Activated T-helper 17 cell treated with anti-CD3 and anti-CD28 coated beads, Interleukin-2, amount 50 U/mL, for 72 hours (primary cell): ENCODE measurements at regions not wholly inside any gene's neighbourhood (a gene's known extent, or its start where the extent isn't known, plus 50 kb on each side); places are given as distances from the start of the nearest gene placed in this dataset.

ENCODE experiments used
- ATAC-seq: fragments of 150-1000 bp; cut with Tn5 transposase; replicated peaks from 2 replicates; pipeline ENCODE4 v1.10.0; 2021; ENCODE audit warnings: mild to moderate bottlenecking, moderate library complexity
- H3K27ac Mint-ChIP-seq: one replicate; pipeline ENCODE4 v1.8.0; 2022; ENCODE audit warnings: mixed read lengths
- H3K27me3 Mint-ChIP-seq: one replicate; pipeline ENCODE4 v1.8.0; 2022; ENCODE audit warnings: mixed read lengths
- H3K36me3 Mint-ChIP-seq: one replicate; pipeline ENCODE4 v1.8.0; 2022; ENCODE audit warnings: low read depth, mild to moderate bottlenecking, mixed read lengths
- H3K4me1 Mint-ChIP-seq: one replicate; pipeline ENCODE4 v1.8.0; 2022; ENCODE audit warnings: mixed read lengths
- H3K4me3 Mint-ChIP-seq: one replicate; pipeline ENCODE4 v1.8.0; 2022; ENCODE audit warnings: mild to moderate bottlenecking, mixed read lengths
- H3K9me3 Mint-ChIP-seq: one replicate; pipeline ENCODE4 v1.8.0; 2022; ENCODE audit warnings: mixed read lengths

DNA sequence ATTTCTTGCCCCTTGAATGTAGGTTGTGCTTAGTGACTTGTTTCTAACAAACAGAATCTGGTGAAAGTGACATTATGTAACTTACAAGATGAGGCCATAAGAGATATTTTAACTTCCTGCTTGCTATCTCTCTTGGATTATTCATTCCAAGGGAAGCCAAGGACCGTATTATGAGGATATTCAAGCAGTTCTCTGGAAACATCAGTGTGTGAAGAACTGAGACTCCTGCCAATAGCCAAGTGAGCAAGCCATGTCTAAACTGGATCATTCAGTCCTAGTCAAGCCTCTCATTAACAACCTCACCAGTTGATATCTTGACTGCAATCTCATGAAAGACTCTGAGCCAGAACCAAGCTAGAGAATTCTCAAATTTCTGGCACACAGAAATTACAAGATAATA, 765.1 kb upstream of the SLC8A1 start:
- no peak for ATAC-seq
- no peaks in the 10 kb centered on the region for H3K4me1 Mint-ChIP-seq
- H3K9me3 Mint-ChIP-seq, result peaks cover 22% of the 10 kb centered on the region
- H3K4me3 Mint-ChIP-seq, result no peak overlapping the region
- H3K36me3 Mint-ChIP-seq, result no peaks in the 10 kb centered on the region
- H3K27me3 Mint-ChIP-seq, result no peaks in the 10 kb centered on the region
- H3K27ac Mint-ChIP-seq, result no peak overlapping the region

DNA sequence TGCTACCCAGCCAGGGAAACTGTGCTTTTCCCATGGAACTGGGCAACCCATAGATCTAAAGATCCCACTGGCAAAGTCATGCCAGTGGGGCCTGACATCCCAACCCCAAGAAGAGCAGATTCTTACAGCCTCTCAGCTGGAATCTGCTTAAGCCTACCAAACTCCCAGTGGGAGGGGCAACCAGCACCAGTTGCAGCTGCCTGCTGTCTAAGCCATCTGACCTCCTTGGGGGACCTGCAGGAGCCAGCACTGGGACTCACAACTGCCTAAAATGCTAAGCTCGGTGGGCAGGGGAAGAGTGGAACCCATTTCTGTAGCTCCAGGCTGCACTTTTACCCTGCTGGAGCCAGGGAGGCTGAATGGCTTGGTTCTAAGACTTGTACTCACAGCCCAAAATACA, 770.7 kb upstream of the SLC8A1 start:
- Mint-ChIP-seq H3K27me3 (no peaks in the 10 kb centered on the region), H3K36me3 (no peaks in the 10 kb centered on the region), H3K27ac (no peak overlapping the region), H3K9me3 (peaks cover 20% of the 10 kb centered on the region), H3K4me3 (no peak overlapping the region), H3K4me1 (no peaks in the 10 kb centered on the region)
- ATAC-seq, result no peak

DNA sequence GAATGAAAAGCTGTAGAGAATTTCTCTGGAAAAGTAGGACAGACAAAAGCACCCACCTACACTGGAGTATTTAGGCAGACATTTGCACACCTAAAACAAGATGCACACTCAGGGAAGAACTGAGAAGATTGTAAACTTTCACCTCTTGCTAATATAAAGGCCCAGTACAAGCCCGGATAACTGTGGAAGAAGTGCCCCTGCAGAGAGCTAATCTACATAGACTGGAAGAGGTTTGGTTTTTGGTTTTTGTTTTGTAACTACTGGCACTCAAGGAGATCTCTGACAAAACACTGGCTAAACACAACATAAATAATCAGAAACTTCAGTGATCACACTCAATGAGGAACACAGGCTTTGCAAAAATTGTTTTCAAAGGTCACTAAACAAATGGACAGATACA, 782.2 kb upstream of the SLC8A1 start:
- no peaks in the 10 kb centered on the region for H3K4me1 Mint-ChIP-seq
- H3K4me3 Mint-ChIP-seq, result no peak overlapping the region
- H3K27ac Mint-ChIP-seq, result no peak overlapping the region
- H3K36me3 Mint-ChIP-seq, result no peaks in the 10 kb centered on the region
- H3K27me3 Mint-ChIP-seq, result no peaks in the 10 kb centered on the region
- peaks cover 3% of the 10 kb centered on the region for H3K9me3 Mint-ChIP-seq
- no peak for ATAC-seq

DNA sequence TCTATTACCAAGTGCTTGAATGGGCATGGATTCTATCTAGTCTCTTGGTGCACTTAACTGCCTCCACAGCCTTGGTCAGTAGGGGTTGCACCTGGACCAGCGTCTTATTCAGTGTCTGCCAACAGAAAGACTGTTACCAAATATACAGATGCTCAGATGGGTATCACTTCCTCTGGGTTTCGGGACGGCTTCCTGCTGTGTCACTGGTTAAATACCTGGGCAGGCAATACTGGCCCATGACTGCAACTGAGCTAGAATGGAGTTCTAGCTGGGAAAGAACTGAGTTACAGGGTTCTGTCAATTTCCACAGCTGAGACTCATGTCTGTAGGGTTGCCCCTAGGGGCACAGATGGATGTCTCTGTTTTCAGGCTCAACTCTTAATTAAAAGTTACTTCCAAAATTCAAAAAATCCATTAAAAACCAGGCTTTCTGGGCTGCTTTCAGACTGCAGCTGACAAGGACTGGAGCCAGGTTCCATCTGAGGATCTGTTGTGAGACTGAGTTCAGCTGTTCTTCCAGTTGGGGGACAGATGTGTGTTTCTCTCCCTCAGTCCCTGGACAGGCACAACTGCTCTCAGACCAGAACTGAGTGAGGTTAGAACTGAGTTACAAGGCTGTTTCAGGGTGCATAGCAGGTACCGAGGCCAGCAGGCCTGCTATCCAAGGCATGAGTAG, 789.6 kb upstream of the SLC8A1 start:
- peaks cover 9% of the 10 kb centered on the region for H3K9me3 Mint-ChIP-seq
- H3K4me1 Mint-ChIP-seq, result no peaks in the 10 kb centered on the region

DNA sequence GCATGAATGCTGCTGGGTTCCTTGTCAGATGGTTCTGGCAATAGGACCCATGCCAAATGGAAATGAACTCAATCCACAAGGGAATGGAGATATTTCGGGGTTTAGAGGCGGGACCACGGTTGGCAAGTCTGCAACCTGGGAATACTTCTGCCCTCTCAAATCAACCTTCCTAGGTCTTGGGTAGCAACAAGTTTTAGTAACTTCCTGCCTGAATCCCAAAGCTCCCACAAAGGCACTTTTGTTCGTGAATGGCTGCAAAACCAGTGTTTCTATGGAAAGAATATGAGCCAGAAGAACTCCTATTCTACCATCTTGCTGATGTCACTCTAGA, 790.1 kb upstream of the SLC8A1 start:
- no peaks in the 10 kb centered on the region for H3K27me3 Mint-ChIP-seq
- ATAC-seq, result no peak
- no peaks in the 10 kb centered on the region for H3K4me1 Mint-ChIP-seq
- peaks cover 9% of the 10 kb centered on the region for H3K9me3 Mint-ChIP-seq
- no peak overlapping the region for H3K4me3 Mint-ChIP-seq
- no peaks in the 10 kb centered on the region for H3K36me3 Mint-ChIP-seq
- H3K27ac Mint-ChIP-seq, result no peak overlapping the region

More for the DNA sequence above, 789.6 kb upstream of the SLC8A1 start:
- Mint-ChIP-seq H3K4me3 (no peak overlapping the region), H3K36me3 (no peaks in the 10 kb centered on the region), H3K27ac (no peak overlapping the region), H3K27me3 (no peaks in the 10 kb centered on the region)
- ATAC-seq, result no peak

DNA sequence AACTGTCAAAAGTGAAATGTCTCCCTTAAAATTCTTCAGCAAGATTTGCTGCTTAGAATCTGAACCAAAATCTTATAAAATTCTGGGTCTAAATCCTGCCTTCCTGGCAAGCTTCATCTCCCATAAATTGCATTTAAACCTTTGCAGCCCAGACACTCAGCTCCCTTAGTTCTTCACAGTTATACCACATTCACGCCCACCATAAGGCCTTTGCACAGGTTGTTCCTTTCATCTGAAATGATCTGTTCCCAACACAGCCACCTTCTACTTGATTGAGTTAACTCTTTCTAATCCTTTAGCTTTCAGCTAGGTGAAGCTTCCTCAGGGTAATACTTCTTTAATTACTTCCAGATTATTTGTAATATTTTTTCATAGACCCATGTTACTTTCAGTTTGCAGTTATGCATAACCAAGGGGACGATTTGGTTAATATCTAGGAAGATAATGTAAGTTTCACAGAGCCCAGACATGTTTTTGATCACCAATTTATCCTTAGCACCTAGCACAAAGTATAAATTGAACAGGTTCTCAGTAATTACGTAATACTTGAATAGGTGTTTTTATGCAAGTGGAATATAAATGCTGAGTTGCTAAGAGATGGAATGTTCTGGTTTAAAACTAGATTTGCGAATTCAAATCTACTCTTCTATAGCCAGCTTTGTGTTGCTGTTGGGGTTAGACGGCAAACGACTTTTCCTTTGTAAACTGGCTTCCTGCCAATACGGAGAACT, 779.7 kb upstream of the PKDCC start:
- Mint-ChIP-seq H3K4me1 (no peaks in the 10 kb centered on the region), H3K27ac (no peak overlapping the region), H3K9me3 (no peaks in the 10 kb centered on the region), H3K4me3 (no peak overlapping the region), H3K27me3 (no peaks in the 10 kb centered on the region), H3K36me3 (no peaks in the 10 kb centered on the region)
- ATAC-seq, result no peak

DNA sequence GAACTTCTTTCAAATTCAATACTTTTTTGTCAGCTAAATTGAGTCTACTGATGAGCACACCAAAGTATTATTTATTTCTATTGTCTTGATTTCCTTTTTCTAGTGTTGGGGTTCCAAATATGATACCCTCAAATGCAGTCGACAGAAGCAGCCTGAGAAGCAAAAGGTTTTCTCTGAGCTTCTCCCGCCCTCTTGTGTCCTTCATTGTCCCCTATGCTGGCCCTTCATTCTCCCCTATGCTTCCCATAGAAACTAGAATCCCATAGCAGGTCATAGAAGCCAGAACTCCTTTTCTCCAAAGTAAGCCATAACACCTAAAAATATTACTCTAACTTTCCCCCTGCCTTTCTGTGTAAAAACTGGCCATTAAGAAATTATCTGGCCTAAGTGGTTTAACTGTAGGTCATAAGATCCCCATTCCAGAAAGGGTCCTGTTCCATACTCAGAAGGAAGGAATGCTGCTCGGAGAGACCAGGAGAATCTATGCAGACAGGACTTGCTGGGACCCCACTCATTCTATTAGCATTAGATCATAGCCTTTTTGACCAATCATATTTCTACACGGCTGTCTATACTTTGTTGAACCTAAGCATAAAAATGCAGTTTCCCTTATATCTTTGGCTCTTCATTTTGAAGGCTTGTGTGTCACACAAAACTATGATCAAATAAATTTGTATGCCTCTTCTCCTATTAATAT, 764.6 kb upstream of the PKDCC start:
- Mint-ChIP-seq H3K4me3 (no peak overlapping the region), H3K4me1 (no peaks in the 10 kb centered on the region), H3K36me3 (no peaks in the 10 kb centered on the region), H3K27ac (no peak overlapping the region), H3K27me3 (no peaks in the 10 kb centered on the region), H3K9me3 (no peaks in the 10 kb centered on the region)
- ATAC-seq, result no peak

DNA sequence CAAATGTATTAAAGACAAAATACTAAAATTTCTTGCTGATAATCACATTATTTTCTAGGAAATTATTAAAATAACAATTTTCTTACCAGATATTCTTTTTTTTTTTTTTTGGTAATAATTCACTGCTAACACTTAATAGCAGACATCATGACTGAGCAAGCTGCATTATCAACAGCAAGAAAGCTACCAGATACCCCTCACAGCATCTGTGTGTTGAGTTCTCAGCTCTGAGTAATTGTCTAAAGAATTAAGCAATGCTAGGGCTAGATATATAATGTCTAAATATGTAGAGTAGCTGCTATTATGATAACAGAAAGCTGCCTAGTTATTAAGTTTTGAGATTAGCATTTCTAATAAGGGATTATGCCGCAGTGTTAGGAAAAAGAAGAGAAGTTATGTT, 754.3 kb upstream of the PKDCC start:
- Mint-ChIP-seq H3K4me1 (no peaks in the 10 kb centered on the region), H3K36me3 (no peaks in the 10 kb centered on the region), H3K9me3 (no peaks in the 10 kb centered on the region), H3K4me3 (no peak overlapping the region), H3K27me3 (no peaks in the 10 kb centered on the region), H3K27ac (no peak overlapping the region)
- no peak for ATAC-seq

DNA sequence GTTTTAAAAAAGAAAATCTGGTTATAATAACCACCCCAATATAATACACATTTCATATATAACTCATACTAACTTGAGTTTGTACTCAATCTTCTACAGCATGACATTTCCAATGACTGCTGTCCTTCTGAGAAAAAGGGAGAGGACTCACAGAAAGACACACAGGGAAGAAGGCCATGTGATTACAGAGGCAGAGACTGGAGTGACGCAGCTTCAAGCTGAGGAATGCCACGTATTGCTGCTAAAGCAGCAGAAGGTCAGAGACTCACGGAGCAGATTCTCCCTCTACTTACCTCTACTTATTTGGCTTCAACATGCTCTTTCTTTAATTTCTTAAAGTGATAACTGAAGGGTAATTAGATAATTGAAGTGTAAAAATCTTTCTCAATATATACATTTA, 753.5 kb upstream of the PKDCC start:
- Mint-ChIP-seq H3K27me3 (no peaks in the 10 kb centered on the region), H3K27ac (no peak overlapping the region), H3K36me3 (no peaks in the 10 kb centered on the region), H3K4me3 (no peak overlapping the region), H3K4me1 (no peaks in the 10 kb centered on the region), H3K9me3 (no peaks in the 10 kb centered on the region)
- ATAC-seq, result no peak

DNA sequence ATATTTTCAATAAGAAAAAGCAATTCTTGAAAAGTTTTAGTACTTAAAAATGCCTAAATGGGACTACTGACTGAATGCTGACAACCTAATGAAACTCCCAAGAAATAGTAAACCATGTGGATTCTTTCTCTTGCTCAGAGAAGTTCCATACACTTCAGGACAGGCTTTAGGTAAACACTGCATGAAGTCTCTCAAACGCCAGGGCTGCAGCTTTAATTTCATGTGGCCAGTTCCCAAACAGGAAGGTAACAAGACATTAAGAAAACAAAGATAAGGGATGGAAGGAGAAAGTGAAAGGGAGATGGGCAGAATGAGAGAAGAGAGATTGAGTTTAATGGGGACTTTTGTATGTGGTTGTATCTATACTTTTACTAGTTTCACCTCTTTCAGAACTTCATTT, 734.7 kb upstream of the PKDCC start:
- H3K4me1 Mint-ChIP-seq, result no peaks in the 10 kb centered on the region

DNA sequence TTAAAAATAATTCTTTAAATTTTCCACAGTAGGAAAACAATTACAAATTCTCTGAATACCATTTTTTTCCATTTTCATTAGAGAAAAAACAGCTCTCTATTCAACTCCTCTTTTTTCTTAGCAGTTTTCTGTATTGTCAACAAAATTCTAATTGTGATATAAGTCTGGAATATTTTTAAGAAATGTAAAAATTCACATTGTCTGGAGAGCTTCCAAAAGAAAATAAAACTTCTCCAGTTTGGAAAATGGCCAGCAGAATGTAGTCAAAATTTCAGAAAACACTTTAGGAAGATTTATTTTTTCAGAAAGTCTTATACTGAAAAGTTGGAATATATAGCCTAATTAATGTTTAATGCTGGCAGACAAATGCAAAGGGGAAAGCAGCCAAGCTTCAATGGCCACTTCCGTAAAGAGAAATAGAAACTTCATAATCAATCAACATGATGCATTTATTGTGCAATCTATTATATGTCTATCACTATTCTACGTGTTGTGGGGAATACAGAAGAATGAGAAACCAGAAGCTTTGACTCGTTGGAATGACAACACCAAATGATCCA, 733.2 kb upstream of the PKDCC start:
- Mint-ChIP-seq H3K4me3 (no peak overlapping the region), H3K27ac (no peak overlapping the region), H3K9me3 (no peaks in the 10 kb centered on the region), H3K4me1 (no peaks in the 10 kb centered on the region), H3K27me3 (no peaks in the 10 kb centered on the region), H3K36me3 (no peaks in the 10 kb centered on the region)
- no peak for ATAC-seq

More for the DNA sequence above, 734.7 kb upstream of the PKDCC start:
- Mint-ChIP-seq H3K36me3 (no peaks in the 10 kb centered on the region), H3K27me3 (no peaks in the 10 kb centered on the region), H3K9me3 (no peaks in the 10 kb centered on the region), H3K27ac (no peak overlapping the region), H3K4me3 (no peak overlapping the region)
- no peak for ATAC-seq

DNA sequence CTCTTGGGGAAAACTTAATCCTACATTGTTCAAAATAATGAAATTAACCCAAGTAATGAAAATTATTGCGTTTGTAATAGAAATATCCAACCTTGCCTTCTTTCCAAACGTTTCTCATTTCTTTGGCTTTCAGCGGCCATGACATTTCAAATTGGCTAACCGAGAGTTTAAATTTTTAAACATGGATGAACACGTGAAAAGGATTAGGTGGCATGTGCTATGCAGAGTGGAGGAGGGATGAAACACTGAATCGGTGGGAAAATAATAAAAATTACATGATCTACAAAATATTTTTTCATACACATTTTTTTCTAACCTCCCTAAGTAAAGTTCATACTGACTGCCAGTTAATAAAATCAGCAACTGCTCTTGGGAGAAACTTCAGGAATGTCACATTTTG, 728.4 kb upstream of the PKDCC start:
- no peaks in the 10 kb centered on the region for H3K27me3 Mint-ChIP-seq
- peaks cover 1% of the 10 kb centered on the region for H3K9me3 Mint-ChIP-seq
- H3K36me3 Mint-ChIP-seq, result no peaks in the 10 kb centered on the region
- H3K4me1 Mint-ChIP-seq, result no peaks in the 10 kb centered on the region
- no peak overlapping the region for H3K4me3 Mint-ChIP-seq
- ATAC-seq, result no peak
- no peak overlapping the region for H3K27ac Mint-ChIP-seq

DNA sequence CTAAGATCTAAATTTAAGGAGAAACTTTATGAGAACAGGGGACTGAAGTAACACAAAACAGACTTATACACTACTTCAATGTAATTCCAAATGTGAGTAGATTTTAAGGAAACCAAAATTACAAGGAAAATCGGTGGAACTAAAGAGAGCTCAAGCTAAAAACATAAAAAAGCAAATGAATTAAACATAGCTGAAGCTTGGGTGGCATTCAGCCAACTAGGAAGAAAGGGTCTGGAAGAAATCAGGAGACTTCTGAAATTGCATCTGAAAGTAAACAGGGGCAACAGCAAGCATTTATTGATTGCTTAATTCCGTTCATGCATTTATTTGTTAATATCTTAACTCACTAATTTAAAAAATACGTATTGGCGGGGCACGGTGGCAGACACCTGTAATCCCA, 727.3 kb upstream of the PKDCC start:
- ATAC-seq, result no peak
- Mint-ChIP-seq H3K27me3 (no peaks in the 10 kb centered on the region), H3K4me3 (no peak overlapping the region), H3K36me3 (no peaks in the 10 kb centered on the region), H3K9me3 (peaks cover 5% of the 10 kb centered on the region), H3K27ac (no peak overlapping the region), H3K4me1 (no peaks in the 10 kb centered on the region)

DNA sequence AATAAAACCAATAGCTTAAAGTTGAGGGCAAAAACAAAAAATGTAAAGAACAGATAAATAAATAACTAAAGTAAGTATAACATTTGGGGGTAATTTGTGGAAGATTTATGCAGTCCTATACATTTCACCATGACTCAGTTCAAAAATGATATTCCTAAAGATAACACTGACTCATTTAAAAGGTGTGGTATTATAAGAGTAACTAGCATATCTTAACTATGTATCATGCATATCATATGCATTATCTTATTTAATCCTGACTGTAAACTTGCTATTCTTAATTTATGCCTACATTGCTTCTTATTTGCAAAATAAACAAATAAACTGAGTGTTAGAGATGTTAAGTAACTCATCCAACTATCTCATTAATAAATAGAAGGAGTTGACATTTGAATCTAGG, 726.5 kb upstream of the PKDCC start:
- Mint-ChIP-seq H3K4me1 (no peaks in the 10 kb centered on the region), H3K27me3 (no peaks in the 10 kb centered on the region), H3K27ac (no peak overlapping the region), H3K9me3 (peaks cover 5% of the 10 kb centered on the region), H3K4me3 (no peak overlapping the region), H3K36me3 (no peaks in the 10 kb centered on the region)
- no peak for ATAC-seq

DNA sequence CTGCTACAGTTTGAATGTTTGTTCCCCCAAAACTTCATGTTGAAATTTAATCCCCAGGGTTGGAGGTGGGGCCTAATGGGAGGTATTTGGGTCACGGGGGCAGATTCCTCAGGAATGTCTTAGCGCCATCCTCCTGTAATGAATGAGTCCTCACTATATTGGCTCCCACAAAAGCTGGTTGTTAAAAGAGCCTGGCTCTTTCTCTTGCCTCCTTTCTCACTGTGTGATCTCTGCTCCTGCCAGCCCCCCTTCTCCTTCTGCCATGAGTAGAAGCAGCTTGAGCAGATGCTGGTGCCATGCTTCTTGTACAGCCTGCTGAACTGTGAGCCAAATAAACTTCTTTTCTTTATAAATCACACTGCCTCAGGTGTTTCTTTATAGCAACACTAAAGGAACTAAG, 721.0 kb upstream of the PKDCC start:
- no peaks in the 10 kb centered on the region for H3K27me3 Mint-ChIP-seq
- peaks cover 5% of the 10 kb centered on the region for H3K9me3 Mint-ChIP-seq
- no peak for ATAC-seq
- H3K27ac Mint-ChIP-seq, result no peak overlapping the region
- no peaks in the 10 kb centered on the region for H3K36me3 Mint-ChIP-seq
- H3K4me1 Mint-ChIP-seq, result no peaks in the 10 kb centered on the region
- no peak overlapping the region for H3K4me3 Mint-ChIP-seq
